GM19023 (cell line): ENCODE measurements at regions not wholly inside any gene's neighbourhood (a gene's known extent, or its start where the extent isn't known, plus 50 kb on each side); places are given as distances from the start of the nearest gene placed in this dataset.

Experiments used
- ATAC-seq: cut with Tn5 transposase; IDR thresholded peaks from one replicate; pipeline ENCODE4 v1.9.1; 2021; ENCODE audit warnings: mild to moderate bottlenecking, moderate library complexity; ENCODE audit not compliant: unreplicated experiment

GRCh38 chr6:11926594-11927407 lies 85.3 kb upstream of the HIVEP1 start:
- ATAC-seq: no peak

- ATAC-seq: no peak
These were observed 86.3 kb upstream of the HIVEP1 start for GRCh38 chr6:11925805-11926204.

- no peak for ATAC-seq
These were observed 88.5 kb upstream of the HIVEP1 start for GRCh38 chr6:11923621-11924020.

GRCh38 chr6:11922901-11923300 lies 89.2 kb upstream of the HIVEP1 start:
- ATAC-seq: no peak

- ATAC-seq: no peak
These were observed 90.4 kb upstream of the HIVEP1 start for GRCh38 chr6:11921751-11922150.

GRCh38 chr6:11921017-11921438 lies 91.1 kb upstream of the HIVEP1 start:
- no peak for ATAC-seq

- no peak for ATAC-seq
These were observed 91.5 kb upstream of the HIVEP1 start for GRCh38 chr6:11920566-11920965.

GRCh38 chr6:11919771-11920440 lies 92.2 kb upstream of the HIVEP1 start:
- ATAC-seq: no peak

GRCh38 chr6:11918739-11919605 lies 93.1 kb upstream of the HIVEP1 start:
- ATAC-seq: no peak

- no peak for ATAC-seq
These were observed 94.0 kb upstream of the HIVEP1 start for GRCh38 chr6:11917951-11918738.

- no peak for ATAC-seq
These were observed 99.7 kb upstream of the HIVEP1 start for GRCh38 chr6:11912420-11912819.

GRCh38 chr6:11911538-11911937 lies 100.6 kb upstream of the HIVEP1 start:
- ATAC-seq: no peak

- ATAC-seq: no peak
These were observed 102.4 kb upstream of the HIVEP1 start for GRCh38 chr6:11909696-11910132.

GRCh38 chr6:11908436-11909105 lies 103.5 kb upstream of the HIVEP1 start:
- no peak for ATAC-seq

GRCh38 chr6:11903645-11904044 lies 108.5 kb upstream of the HIVEP1 start:
- no peak for ATAC-seq

GRCh38 chr6:11902527-11902926 lies 109.6 kb upstream of the HIVEP1 start:
- no peak for ATAC-seq

- ATAC-seq: no peak
These were observed 111.2 kb upstream of the HIVEP1 start for GRCh38 chr6:11900662-11901598.

- ATAC-seq: no peak
These were observed 112.5 kb upstream of the HIVEP1 start for GRCh38 chr6:11899645-11900044.

GRCh38 chr6:11894212-11894611 lies 115.6 kb upstream of the ADTRP start:
- ATAC-seq: no peak
